ENCODE measurements at regions not wholly inside any gene's neighbourhood (a gene's known extent, or its start where the extent isn't known, plus 50 kb on each side); places are given as distances from the start of the nearest gene placed in this dataset.

DNA sequence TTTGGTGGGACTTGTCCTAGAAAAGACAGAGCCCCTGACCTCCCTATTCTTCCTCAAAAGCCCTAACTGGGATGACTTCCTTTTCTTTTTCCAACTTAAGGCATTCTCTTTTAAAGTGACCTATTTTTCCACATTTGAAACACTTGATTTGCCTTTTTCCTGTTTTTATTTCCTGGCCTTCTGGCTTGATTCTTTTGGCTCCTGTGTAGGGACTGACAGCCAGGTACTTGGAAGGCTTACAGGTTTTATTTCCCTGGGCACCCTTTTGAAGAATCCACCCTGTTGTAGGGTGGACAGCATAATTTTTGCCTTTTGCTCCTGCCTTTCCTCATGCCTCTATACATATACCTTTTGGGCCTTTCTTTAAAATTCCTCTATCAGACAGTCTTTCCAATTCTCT is 271.0 kb upstream of the AMELY start:
- TF ChIP-seq, protein P1, sequence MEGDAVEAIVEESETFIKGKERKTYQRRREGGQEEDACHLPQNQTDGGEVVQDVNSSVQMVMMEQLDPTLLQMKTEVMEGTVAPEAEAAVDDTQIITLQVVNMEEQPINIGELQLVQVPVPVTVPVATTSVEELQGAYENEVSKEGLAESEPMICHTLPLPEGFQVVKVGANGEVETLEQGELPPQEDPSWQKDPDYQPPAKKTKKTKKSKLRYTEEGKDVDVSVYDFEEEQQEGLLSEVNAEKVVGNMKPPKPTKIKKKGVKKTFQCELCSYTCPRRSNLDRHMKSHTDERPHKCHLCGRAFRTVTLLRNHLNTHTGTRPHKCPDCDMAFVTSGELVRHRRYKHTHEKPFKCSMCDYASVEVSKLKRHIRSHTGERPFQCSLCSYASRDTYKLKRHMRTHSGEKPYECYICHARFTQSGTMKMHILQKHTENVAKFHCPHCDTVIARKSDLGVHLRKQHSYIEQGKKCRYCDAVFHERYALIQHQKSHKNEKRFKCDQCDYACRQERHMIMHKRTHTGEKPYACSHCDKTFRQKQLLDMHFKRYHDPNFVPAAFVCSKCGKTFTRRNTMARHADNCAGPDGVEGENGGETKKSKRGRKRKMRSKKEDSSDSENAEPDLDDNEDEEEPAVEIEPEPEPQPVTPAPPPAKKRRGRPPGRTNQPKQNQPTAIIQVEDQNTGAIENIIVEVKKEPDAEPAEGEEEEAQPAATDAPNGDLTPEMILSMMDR (IDR thresholded peaks at IDR 0.05 in 8 of 11, conservative IDR thresholded peaks at IDR 0.05 in 3 of 11): no peak
- TF ChIP-seq POLR2A (IDR thresholded peaks at IDR 0.05): no peak
- no peak for TF ChIP-seq POLR2AphosphoS5 (IDR thresholded peaks at IDR 0.05)

Data from spleen (tissue), 7 donors.